ENCODE measurements at regions not wholly inside any gene's neighbourhood (a gene's known extent, or its start where the extent isn't known, plus 50 kb on each side); places are given as distances from the start of the nearest gene placed in this dataset.

- TF ChIP-seq TAF1 (IDR thresholded peaks at IDR 0.05; ENCODE audit: borderline replicate concordance, insufficient read depth, low read length): no peak
- no peak for TF ChIP-seq POLR2AphosphoS5 (IDR thresholded peaks at IDR 0.05; ENCODE audit: low read depth, low read length)
These were observed 399.2 kb downstream of the NLGN4X start for GRCh38 chrX:5829469-5829868.

Data from PFSK-1 (cell line).